NCI-H226 (cell line): ENCODE measurements at regions not wholly inside any gene's neighbourhood (a gene's known extent, or its start where the extent isn't known, plus 50 kb on each side); places are given as distances from the start of the nearest gene placed in this dataset.
A peak's percentile ranks its signal among the peaks of the same experiment; 100 is the strongest.
"Not testable (repeated sequence)": the region's sequence is repeated elsewhere in the genome, so short reads cannot be mapped to it uniquely, and the experiment has no call there.

ENCODE experiments used
- DNase-seq: peaks from one replicate; pipeline ENCODE4 v3.0.0-alpha.2; 2015

DNA sequence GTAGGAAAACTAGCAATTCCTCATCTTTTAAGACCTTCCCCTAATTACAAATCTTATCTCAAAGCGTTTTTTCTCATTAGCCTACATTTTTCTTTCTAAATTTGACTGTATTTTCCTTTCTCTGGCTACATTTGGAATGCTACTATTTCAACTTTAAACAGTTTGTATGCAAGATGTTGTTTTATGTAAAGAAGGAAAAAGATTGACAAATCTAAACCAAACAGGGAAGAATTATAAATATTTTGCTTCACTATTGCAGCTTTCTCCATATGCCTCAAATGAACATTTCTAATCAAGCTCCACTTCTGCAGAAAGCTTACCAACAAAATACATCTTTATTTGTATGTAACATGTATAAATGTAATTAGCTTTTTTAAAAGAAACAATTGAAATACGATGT lies 156.2 kb downstream of the MZT1 start:
- no peak for DNase-seq

DNA sequence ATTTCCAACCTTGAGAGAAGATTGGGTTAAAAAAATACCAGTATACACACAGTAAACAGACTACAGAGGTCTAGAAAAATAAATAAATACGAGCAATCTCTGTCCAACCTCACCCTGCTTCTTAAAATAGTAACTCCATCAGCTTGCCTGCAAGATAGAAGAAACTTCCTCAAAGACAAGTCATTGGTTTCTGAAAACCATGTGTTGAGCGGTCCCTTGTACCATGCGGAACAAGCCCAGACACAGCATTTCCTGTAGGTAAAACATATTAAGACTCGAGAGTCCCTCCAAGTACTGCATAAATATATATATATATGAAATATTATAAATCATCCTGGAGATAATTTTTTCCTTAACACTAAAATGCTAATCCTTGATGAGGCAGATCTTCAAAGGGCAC lies 157.4 kb downstream of the MZT1 start:
- DNase-seq, result no peak

- DNase-seq, result no peak
Observed at GRCh38 chr13:72567566-72567965, 159.9 kb downstream of the MZT1 start.

DNA sequence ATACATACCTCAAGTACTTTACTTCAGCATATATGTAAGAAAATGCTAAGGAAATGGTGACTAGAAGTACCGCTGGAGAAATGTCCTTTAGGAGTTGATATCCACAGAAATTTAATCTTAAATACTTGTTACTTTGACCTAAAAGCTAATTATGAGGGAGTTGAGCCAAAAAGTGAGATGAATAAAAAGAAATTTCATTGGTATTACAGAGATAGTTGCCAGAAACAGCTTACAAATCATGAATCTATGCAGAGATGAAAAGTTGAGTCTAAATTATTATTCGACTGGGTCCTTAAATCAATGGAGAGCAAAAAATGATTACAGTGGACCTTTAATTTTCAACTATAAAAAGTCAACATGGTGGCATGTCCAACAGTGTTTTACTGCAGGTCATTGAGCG lies 160.9 kb downstream of the MZT1 start:
- no peak for DNase-seq

DNA sequence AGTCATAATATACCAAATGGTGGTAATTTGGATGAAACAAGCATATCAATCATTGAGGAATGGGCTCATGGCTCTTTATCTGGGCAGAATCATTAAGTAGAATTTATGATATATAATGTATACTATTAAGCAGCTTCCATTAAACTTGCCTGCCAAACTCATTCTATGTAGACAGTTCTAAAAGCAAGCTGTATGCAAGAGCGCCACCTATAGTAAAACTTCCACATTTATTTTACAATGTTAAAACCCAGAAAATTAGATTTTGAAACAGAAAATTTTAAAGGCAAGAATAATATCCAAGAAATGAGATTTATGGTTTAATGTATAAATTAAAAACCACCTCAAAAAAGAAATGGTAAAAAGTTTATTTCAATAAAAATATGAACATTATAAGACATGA lies 161.5 kb downstream of the MZT1 start:
- DNase-seq, result peak; percentile 3

DNA sequence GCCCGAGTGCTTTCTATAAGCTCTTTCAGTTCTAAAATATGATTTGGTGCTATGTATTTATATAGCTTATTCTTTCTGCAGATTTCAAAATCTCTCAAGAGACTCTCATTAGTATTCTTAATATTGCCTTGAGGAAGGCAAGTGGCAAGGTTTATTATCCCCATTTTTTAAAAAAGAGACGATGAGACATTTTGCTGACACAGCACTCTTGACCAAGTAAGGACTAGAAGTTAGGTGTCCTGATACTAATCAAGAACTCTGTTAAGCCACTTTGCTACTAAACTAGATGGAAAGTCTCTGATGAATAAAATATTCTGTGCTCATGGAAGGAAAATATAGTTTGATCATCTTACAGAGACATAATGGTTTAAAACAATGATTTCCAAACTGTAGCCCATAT lies 164.7 kb downstream of the MZT1 start:
- DNase-seq, result no peak

DNA sequence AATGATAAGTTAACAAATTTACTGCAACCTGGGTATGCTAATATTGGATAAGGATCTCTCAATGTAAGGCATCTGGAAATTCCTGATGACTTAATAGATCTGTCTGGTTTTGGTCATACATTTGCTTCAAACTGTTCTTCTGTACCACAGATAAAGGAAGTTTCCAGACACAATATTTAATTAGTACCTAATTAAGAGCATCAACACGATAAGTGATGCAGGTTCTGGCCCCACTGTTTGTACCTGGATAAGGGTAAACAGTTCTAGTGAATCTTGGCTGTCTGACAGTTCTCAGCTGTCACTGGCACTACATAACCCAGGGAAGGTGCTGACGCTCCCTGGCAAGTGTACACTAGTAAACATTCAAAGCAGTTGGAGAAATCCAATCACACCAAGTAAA lies 165.6 kb downstream of the MZT1 start:
- no peak for DNase-seq

DNA sequence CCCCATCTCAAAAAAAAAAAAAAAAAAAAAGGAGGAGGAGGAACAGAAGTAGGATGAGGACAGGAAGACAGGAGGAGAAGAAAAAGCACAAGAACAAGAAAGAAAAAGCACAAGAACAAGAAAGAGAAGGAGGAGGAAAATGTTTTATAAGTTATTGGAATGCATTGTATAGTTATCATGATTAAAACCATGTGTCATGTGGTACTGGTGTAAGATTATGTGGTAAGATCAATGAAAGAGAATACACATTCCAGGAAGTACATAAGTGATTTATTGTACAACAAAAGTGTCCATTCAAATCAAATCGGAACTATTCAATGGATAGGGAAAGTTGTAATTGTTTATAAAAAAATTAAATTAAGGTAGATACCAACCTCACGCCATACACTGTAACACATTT lies 167.7 kb downstream of the MZT1 start:
- no peak for DNase-seq

GRCh38 chr13:72556945-72557344 lies 170.5 kb downstream of the MZT1 start:
- DNase-seq, result no peak

DNA sequence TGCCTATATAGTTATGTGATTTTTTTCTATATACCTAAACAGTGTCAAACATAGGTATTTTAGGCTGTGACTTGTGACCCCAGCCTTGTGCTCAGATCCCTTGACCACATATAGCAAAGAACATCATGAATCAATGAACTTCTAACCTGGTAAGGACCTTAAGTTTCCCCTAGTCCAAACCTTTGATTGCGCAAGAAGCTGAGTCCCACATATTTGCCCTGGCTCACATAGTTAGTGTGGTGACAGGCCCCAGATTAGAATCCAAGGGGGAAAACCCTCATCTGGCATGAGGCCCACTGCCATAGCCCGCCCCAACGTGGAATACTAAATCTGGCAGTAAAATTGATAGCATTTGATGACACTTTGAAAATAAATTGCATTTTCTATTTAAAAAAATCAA lies 171.8 kb downstream of the MZT1 start:
- DNase-seq, result no peak

DNA sequence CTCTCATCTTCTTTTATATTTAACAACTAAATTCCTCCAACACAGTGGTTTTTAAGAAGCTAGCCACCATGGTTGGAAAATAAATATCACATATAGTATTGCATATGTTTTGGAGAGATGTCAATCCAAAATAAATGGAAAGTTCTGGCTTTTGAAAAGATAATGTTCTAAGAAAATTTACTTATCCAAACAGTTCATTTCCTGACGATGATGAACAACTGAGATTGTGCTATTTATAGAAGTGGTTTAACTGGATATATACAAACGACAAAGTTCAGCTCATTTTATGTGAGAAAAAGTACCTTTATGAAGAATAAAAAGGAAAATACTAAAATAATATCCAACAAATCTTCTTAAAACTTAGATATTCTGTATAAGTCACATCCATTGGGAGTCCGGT lies 174.7 kb downstream of the MZT1 start:
- no peak for DNase-seq

DNA sequence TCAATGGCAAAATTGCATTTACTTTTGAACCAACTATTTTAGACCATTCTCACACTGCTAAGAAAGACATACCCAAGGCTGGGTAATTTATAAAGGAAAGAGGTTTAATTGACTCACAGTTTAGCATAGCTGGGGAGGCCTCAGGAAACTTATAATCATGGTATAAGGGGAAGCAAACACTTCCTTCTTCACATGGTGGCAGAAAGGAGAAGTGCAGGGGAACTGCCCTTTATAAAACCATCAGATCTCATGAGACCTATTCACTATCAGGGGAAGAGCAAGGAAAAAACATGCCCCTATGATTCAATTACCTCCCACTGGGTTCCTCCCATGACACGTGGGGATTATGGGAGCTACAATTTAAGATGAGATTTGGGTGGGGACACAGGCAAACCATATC lies 181.5 kb downstream of the MZT1 start:
- not testable (repeated sequence) for DNase-seq

- no peak for DNase-seq
Observed at GRCh38 chr13:72545030-72545719, 182.3 kb downstream of the MZT1 start.

GRCh38 chr13:72544042-72544441 lies 183.4 kb downstream of the MZT1 start:
- DNase-seq, result no peak

DNA sequence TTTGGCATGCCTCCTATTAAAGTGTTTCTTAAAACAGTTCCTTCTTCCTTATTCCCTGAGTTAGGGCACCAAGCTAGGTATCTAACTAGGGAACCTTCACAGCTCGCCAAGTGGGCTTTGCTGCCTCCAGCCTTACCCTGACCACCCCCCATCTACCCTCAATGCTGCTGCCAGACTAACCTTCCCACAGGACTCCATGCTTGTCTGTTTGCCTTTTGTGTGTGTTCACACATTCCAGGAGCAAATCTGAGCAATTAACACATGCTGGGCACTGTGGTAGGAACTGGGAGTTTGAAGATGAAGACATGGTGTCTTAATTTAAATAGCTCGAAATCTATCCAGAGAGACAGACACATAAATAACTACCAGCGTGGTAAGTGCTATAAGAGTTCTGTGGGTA lies 185.2 kb downstream of the MZT1 start:
- no peak for DNase-seq

DNA sequence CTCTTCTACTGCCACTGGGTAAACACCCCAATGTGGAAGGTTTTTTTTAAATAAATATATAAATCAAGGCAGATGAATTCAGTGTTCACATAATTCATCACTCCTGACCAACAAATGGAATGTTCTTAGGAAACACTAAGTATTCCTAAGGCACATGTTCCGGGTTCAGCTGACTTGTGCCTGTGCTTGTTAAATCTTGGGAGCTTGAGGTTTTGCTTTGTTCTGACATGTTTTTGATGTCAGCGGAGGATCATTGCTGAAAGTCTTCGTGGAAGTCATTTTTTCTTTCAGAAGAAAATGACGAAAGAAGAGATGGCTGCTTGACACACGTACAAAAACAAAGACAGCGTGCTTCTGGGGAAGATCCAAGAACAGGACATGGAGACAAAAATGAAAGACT lies 185.8 kb downstream of the MZT1 start:
- DNase-seq, result no peak

- DNase-seq, result no peak
Observed at GRCh38 chr13:72540881-72541280, 186.5 kb downstream of the MZT1 start.

- no peak for DNase-seq
Observed at GRCh38 chr13:72539925-72540324, 187.5 kb downstream of the MZT1 start.

DNA sequence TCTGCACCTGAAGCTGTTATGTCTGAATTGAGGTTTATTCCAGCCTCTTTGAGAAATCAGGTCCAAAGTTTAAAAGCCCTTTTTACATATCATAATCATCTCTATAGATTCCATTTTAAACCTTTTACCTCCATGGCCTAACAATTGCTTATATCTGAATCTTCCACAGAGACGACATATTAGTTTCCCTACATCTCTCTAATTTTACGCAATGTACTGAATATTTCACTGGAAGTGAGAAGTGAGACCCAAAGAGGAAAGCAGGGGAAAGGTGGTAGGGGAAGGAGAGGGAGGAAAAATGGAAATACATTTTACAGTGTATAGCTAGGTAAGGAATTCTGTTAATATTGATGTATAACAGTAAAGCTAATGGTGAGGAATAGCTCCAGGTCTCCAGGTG lies 189.6 kb downstream of the MZT1 start:
- no peak for DNase-seq

- DNase-seq, result no peak
Observed at GRCh38 chr13:72537395-72537780, 190.0 kb downstream of the MZT1 start.

DNA sequence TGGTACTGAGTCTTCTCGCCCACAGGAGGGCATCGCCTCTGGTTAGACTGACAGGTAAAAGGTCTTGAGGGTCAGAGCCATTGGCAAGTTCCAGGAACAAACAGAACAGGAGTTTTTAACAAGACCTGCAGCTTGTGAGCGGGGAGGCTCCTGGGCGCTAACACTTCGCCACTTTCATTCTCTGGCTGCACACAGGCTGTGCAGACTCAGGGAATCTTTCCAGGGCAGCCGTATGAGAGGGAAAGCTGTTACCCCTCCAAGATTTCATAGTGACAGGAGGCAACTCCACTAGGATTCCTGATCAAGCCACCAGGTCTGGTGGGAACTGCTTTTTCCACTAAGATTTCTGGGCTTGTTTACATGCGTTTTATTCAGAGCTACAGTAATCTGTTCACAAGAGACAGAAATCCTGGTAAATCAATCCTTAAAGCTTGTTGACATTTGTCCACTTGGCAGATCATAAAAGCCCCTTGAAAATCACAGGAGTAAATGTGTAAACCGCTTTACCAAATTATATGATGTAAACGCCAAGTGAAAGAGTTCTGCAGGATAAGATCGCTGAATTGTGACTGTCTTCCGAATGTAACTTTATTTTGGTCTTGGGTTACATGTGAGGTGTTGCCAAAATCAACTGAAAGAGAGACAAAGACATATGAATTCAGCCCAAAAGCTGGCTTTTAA lies 190.6 kb downstream of the MZT1 start:
- DNase-seq, result no peak

- DNase-seq, result no peak
Observed at GRCh38 chr13:72534951-72535640, 192.3 kb downstream of the MZT1 start.

- no peak for DNase-seq
Observed at GRCh38 chr13:72530471-72530870, 197.0 kb downstream of the MZT1 start.

- no peak for DNase-seq
Observed at GRCh38 chr13:72527333-72527732, 200.1 kb downstream of the MZT1 start.
